DOHH2 (cell line): ENCODE measurements at regions not wholly inside any gene's neighbourhood (a gene's known extent, or its start where the extent isn't known, plus 50 kb on each side); places are given as distances from the start of the nearest gene placed in this dataset.

Experiments used
- H3F3A ChIP-seq: fragments of 200-600 bp; sonication (generic), shearing (Covaris generic); 2 replicates; pipeline ENCODE4 v1.6.0; 2016; ENCODE audit warnings: antibody characterized with exemption, mild to moderate bottlenecking; ENCODE audit not compliant: control insufficient read depth, insufficient read depth
- H3K27ac ChIP-seq: fragments of 200-600 bp; sonication (generic); 2 replicates; pipeline ENCODE4 v1.5.1; 2014; ENCODE audit warnings: low read depth, mild to moderate bottlenecking, low read length, moderate library complexity
- H3K27me3 ChIP-seq: fragments of 200-600 bp; sonication (generic); 2 replicates; pipeline ENCODE4 v1.6.1; 2014; ENCODE audit warnings: mild to moderate bottlenecking, low read length, mixed read lengths; ENCODE audit not compliant: control insufficient read depth
- H3K36me3 ChIP-seq: fragments of 200-600 bp; sonication (generic); 2 replicates; pipeline ENCODE4 v1.6.1; 2014; ENCODE audit warnings: mild to moderate bottlenecking, low read length, moderate library complexity, mixed read lengths; ENCODE audit not compliant: control insufficient read depth
- H3K4me1 ChIP-seq: fragments of 200-600 bp; sonication (generic); 2 replicates; pipeline ENCODE4 v1.6.1; 2014; ENCODE audit warnings: mild to moderate bottlenecking, low read length, mixed read lengths; ENCODE audit not compliant: control insufficient read depth
- H3K4me2 ChIP-seq: fragments of 200-600 bp; sonication (generic); 2 replicates; pipeline ENCODE4 v1.6.0; 2014; ENCODE audit warnings: mild to moderate bottlenecking, low read length, moderate library complexity
- H3K4me3 ChIP-seq: fragments of 200-600 bp; sonication (generic); 2 replicates; pipeline ENCODE4 v1.5.1; 2014; ENCODE audit warnings: mild to moderate bottlenecking, low read length, mixed read lengths
- H3K79me2 ChIP-seq: fragments of 200-600 bp; sonication (generic); 2 replicates; pipeline ENCODE4 v1.6.1; 2014; ENCODE audit warnings: mild to moderate bottlenecking, low read length, mixed read lengths; ENCODE audit not compliant: control insufficient read depth
- H3K9me2 ChIP-seq: fragments of 200-600 bp; sonication (generic); replicated peaks from 2 replicates; pipeline ENCODE4 v1.6.1; 2014; ENCODE audit warnings: mild to moderate bottlenecking, low read length, mixed read lengths; ENCODE audit not compliant: control insufficient read depth
- H3K9me3 ChIP-seq: fragments of 200-600 bp; sonication (generic); 2 replicates; pipeline ENCODE4 v1.6.1; 2014; ENCODE audit warnings: antibody characterized with exemption, low read length, mixed read lengths; ENCODE audit not compliant: control insufficient read depth, insufficient read depth
- H4K20me1 ChIP-seq: fragments of 200-600 bp; sonication (generic); 2 replicates; pipeline ENCODE4 v1.6.0; 2014; ENCODE audit warnings: low read depth, mild to moderate bottlenecking, antibody characterized with exemption, low read length, moderate library complexity; ENCODE audit not compliant: control insufficient read depth, insufficient read depth
- CTCF ChIP-seq: fragments of 200-600 bp; sonication (generic); IDR thresholded peaks from one replicate; pipeline ENCODE4 v1.5.1; 2014; ENCODE audit warnings: antibody characterized with exemption, mild to moderate bottlenecking, low read depth, low read length; ENCODE audit not compliant: poor library complexity, severe bottlenecking
- EZH2phosphoT487 ChIP-seq: fragments of 200-600 bp; sonication (generic); IDR thresholded peaks from 2 replicates; pipeline ENCODE4 v1.6.1; 2017; ENCODE audit warnings: borderline replicate concordance, mild to moderate bottlenecking, antibody characterized with exemption, low read length, moderate library complexity, mixed read lengths

DNA sequence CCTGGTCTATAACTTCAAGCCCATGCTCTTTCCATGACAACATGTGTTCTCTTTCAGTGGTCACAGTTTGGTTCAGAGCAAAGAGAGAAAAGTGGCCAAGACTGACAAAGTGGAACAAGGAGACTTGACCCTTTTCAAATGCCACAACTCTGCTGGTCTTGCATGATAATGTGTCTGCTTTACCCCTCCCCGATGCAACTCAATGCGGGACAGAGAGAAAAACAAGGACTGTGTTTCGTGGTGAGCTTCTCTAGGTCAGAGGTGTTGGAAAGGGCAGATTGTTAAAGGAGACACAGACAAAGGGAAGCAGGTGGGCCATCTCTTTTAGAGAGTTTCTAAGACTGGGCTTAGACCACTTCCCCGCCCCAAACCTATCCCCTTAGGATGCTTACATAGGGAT lies 61.6 kb upstream of the SERTM1 start:
- Histone ChIP-seq H3K9me3 (no peaks in the 10 kb centered on the region), H3K27ac (no peak overlapping the region), H3K79me2 (no peaks in the 10 kb centered on the region), H3K9me2 (no peaks in the 10 kb centered on the region), H3K4me2 (no peak overlapping the region), H3K27me3 (no peaks in the 10 kb centered on the region), H3K4me3 (no peak overlapping the region), H3F3A (no peaks in the 10 kb centered on the region), H4K20me1 (no peaks in the 10 kb centered on the region), H3K36me3 (no peaks in the 10 kb centered on the region), H3K4me1 (no peaks in the 10 kb centered on the region)
- no peak for TF ChIP-seq EZH2phosphoT487
- TF ChIP-seq CTCF: no peak

- no peak overlapping the region for H3K4me3 ChIP-seq
- no peaks in the 10 kb centered on the region for H4K20me1 ChIP-seq
- H3K79me2 ChIP-seq: no peaks in the 10 kb centered on the region
- H3F3A ChIP-seq: no peaks in the 10 kb centered on the region
- TF ChIP-seq EZH2phosphoT487 (no peak), CTCF (no peak)
- H3K27me3 ChIP-seq: no peaks in the 10 kb centered on the region
- no peak overlapping the region for H3K27ac ChIP-seq
- no peaks in the 10 kb centered on the region for H3K9me2 ChIP-seq
- H3K4me1 ChIP-seq: no peaks in the 10 kb centered on the region
- no peaks in the 10 kb centered on the region for H3K36me3 ChIP-seq
- no peaks in the 10 kb centered on the region for H3K9me3 ChIP-seq
- H3K4me2 ChIP-seq: no peak overlapping the region
Measured at GRCh38 chr13:36616706-36617105, 57.1 kb upstream of the SERTM1 start.

DNA sequence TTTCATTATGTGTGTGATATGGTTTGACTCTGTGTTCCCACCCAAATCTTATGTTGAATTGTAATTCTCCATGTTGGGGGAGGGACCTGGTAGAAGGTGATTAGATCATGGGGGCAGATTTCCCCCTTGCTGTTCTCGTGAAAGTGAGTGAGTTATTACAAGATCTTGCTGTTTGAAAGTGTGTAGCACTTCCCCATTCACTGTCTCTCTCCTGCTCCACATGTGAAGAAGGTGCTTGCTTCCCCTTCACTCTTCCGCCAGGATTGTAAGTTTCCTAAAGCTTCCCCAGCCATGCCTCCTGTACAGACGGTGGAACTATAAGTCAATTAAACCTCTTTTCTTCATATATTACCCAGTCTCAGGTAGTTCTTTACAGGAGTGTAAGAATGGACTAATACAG lies 54.3 kb upstream of the SERTM1 start:
- no peaks in the 10 kb centered on the region for H3K4me1 ChIP-seq
- H3K79me2 ChIP-seq: no peaks in the 10 kb centered on the region
- H3F3A ChIP-seq: no peaks in the 10 kb centered on the region
- H3K4me2 ChIP-seq: no peak overlapping the region
- TF ChIP-seq CTCF (no peak), EZH2phosphoT487 (no peak)
- no peak overlapping the region for H3K4me3 ChIP-seq
- H3K9me2 ChIP-seq: no peaks in the 10 kb centered on the region
- H4K20me1 ChIP-seq: no peaks in the 10 kb centered on the region
- H3K36me3 ChIP-seq: no peaks in the 10 kb centered on the region
- no peaks in the 10 kb centered on the region for H3K27me3 ChIP-seq
- H3K9me3 ChIP-seq: no peaks in the 10 kb centered on the region
- H3K27ac ChIP-seq: no peak overlapping the region
